HL-60 (cell line): ENCODE measurements at regions not wholly inside any gene's neighbourhood (a gene's known extent, or its start where the extent isn't known, plus 50 kb on each side); places are given as distances from the start of the nearest gene placed in this dataset.

ENCODE experiments used
- CTCF ChIP-seq: IDR thresholded peaks from one replicate; pipeline ENCODE4 v1.5.1; 2011; ENCODE audit warnings: low read length, control low read depth, inconsistent platforms; ENCODE audit not compliant: insufficient read depth
- POLR2AphosphoS5 ChIP-seq: IDR thresholded peaks from 2 replicates; pipeline ENCODE4 v1.6.1; 2012; ENCODE audit warnings: low read depth
- REST ChIP-seq: IDR thresholded peaks from 2 replicates; pipeline ENCODE4 v1.6.1; 2012; ENCODE audit warnings: low read depth; ENCODE audit not compliant: insufficient replicate concordance

GRCh38 chr12:74885775-74886174 is 323.9 kb downstream of the KCNC2 start:
- TF ChIP-seq POLR2AphosphoS5 (no peak), CTCF (no peak), REST (no peak)
